OCI-LY3 (cell line): ENCODE measurements at regions not wholly inside any gene's neighbourhood (a gene's known extent, or its start where the extent isn't known, plus 50 kb on each side); places are given as distances from the start of the nearest gene placed in this dataset.

Experiments
- H2AFZ ChIP-seq: fragments of 200-600, 300-600 bp; shearing (Covaris generic); 2 replicates; pipeline ENCODE4 v1.6.0; 2014; ENCODE audit warnings: antibody characterized with exemption, low read depth, low read length
- H3K27ac ChIP-seq: fragments of 200-600, 300-600 bp; sonication (generic); 2 replicates; pipeline ENCODE4 v1.5.1; 2014; ENCODE audit warnings: mild to moderate bottlenecking, low read length, moderate library complexity, mixed read lengths
- H3K27me3 ChIP-seq: fragments of 200-600, 300-600 bp; sonication (generic); 2 replicates; pipeline ENCODE4 v1.6.1; 2014; ENCODE audit warnings: low read depth, low read length, mixed read lengths
- H3K36me3 ChIP-seq: fragments of 200-600, 300-600 bp; sonication (generic); replicated peaks from 2 replicates; pipeline ENCODE3; 2014; ENCODE audit warnings: low read depth, low read length, mixed read lengths
- H3K4me1 ChIP-seq: fragments of 300-600, 200-600 bp; sonication (generic); 2 replicates; pipeline ENCODE4 v1.6.1; 2014; ENCODE audit warnings: low read length, mixed read lengths
- H3K4me2 ChIP-seq: fragments of 200-600, 300-600 bp; sonication (generic); 2 replicates; pipeline ENCODE4 v1.6.1; 2014; ENCODE audit warnings: low read length, mixed read lengths
- H3K4me3 ChIP-seq: fragments of 300-600, 200-600 bp; sonication (generic); 2 replicates; pipeline ENCODE4 v1.5.1; 2014; ENCODE audit warnings: antibody characterized with exemption, mild to moderate bottlenecking, low read length, moderate library complexity
- H3K79me2 ChIP-seq: fragments of 300-600, 200-600 bp; shearing (Covaris generic); 2 replicates; pipeline ENCODE4 v1.6.1; 2014; ENCODE audit warnings: mild to moderate bottlenecking, low read length, mixed read lengths
- H3K9ac ChIP-seq: fragments of 300-600, 200-600 bp; shearing (Covaris generic); 2 replicates; pipeline ENCODE4 v1.6.0; 2014; ENCODE audit warnings: mild to moderate bottlenecking, low read length, moderate library complexity
- H3K9me3 ChIP-seq: fragments of 200-600, 300-600 bp; shearing (Covaris generic); 2 replicates; pipeline ENCODE4 v1.6.1; 2014; ENCODE audit warnings: low read length, mixed read lengths; ENCODE audit not compliant: insufficient read depth
- H4K20me1 ChIP-seq: fragments of 200-600, 300-600 bp; sonication (generic); 2 replicates; pipeline ENCODE4 v1.6.1; 2016; ENCODE audit warnings: low read length, mixed read lengths; ENCODE audit not compliant: insufficient read depth
- EZH2phosphoT487 ChIP-seq: fragments of 200-600 bp; shearing (Covaris generic); IDR thresholded peaks from 2 replicates; pipeline ENCODE4 v1.6.1; 2018; ENCODE audit warnings: antibody characterized with exemption, mixed run types, low read depth
- TF ChIP-seq, protein P1 (sequence below): fragments of 200-600, 300-600 bp; sonication (generic); IDR thresholded peaks from 2 replicates; pipeline ENCODE4 v1.5.1; 2014; ENCODE audit warnings: antibody characterized with exemption, low read length, low read depth

DNA sequence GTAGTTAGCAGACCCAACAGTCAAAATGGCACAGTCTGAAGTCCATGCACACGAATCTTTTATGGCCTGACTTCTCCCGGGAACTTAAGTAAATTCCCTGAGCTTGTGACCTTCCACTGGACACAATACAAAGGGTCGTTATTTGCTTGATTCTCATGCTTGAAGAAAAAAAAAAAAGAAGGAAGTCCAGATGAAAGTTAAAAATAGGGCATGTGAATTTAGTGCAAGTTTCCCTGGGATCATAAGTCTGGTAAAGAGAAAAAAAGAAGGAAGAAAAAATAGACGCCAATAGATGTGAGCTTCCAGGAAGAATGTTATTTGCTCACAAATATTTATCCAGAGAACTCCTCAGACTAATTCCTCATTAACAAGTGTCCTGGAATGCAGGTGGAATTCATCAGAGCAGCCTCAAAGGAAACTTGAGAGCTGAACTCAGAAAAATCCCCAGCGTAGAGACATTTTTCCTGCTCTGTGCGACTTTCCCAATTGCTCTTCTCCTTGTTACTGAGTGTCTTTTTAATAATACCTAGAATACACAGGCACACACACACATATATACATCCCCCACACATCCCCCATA, 616.3 kb downstream of the EBF1 start:
- Histone ChIP-seq H4K20me1 (no peaks in the 10 kb centered on the region), H3K27me3 (no peaks in the 10 kb centered on the region), H3K4me1 (no peaks in the 10 kb centered on the region), H3K4me3 (no peak overlapping the region), H3K36me3 (no peaks in the 10 kb centered on the region), H3K27ac (no peak overlapping the region), H3K9ac (no peak overlapping the region), H3K79me2 (no peaks in the 10 kb centered on the region), H3K4me2 (no peak overlapping the region), H3K9me3 (no peaks in the 10 kb centered on the region), H2AFZ (no peak overlapping the region)
- TF ChIP-seq, protein P1, sequence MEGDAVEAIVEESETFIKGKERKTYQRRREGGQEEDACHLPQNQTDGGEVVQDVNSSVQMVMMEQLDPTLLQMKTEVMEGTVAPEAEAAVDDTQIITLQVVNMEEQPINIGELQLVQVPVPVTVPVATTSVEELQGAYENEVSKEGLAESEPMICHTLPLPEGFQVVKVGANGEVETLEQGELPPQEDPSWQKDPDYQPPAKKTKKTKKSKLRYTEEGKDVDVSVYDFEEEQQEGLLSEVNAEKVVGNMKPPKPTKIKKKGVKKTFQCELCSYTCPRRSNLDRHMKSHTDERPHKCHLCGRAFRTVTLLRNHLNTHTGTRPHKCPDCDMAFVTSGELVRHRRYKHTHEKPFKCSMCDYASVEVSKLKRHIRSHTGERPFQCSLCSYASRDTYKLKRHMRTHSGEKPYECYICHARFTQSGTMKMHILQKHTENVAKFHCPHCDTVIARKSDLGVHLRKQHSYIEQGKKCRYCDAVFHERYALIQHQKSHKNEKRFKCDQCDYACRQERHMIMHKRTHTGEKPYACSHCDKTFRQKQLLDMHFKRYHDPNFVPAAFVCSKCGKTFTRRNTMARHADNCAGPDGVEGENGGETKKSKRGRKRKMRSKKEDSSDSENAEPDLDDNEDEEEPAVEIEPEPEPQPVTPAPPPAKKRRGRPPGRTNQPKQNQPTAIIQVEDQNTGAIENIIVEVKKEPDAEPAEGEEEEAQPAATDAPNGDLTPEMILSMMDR, result no peak
- TF ChIP-seq EZH2phosphoT487, result no peak

DNA sequence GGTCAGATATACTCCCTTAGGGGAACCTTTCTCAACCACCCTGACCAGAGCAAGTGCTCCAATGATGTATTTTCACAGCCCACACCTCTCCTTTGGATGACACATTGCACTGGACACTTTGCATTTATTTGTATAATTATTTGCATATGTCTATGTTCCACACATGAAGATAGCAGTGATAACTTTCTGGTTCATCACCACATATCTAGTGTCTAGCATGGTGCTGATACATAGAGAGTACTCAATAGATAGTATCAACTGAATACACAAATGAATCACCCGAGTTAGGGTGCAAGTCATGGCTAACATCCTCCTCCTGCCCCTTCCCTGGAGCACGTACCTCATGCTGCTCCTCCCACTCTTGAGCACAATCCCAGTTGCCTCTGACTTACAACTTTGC, 617.6 kb downstream of the EBF1 start:
- H3K27ac ChIP-seq, result no peak overlapping the region
- no peaks in the 10 kb centered on the region for H3K27me3 ChIP-seq
- H3K79me2 ChIP-seq, result no peaks in the 10 kb centered on the region
- H3K4me3 ChIP-seq, result no peak overlapping the region
- no peak overlapping the region for H2AFZ ChIP-seq
- H3K9ac ChIP-seq, result no peak overlapping the region
- H3K4me1 ChIP-seq, result no peaks in the 10 kb centered on the region
- no peak for TF ChIP-seq EZH2phosphoT487
- TF ChIP-seq, protein P1, result no peak
- H4K20me1 ChIP-seq, result no peaks in the 10 kb centered on the region
- no peaks in the 10 kb centered on the region for H3K9me3 ChIP-seq
- no peaks in the 10 kb centered on the region for H3K36me3 ChIP-seq
- no peak overlapping the region for H3K4me2 ChIP-seq

DNA sequence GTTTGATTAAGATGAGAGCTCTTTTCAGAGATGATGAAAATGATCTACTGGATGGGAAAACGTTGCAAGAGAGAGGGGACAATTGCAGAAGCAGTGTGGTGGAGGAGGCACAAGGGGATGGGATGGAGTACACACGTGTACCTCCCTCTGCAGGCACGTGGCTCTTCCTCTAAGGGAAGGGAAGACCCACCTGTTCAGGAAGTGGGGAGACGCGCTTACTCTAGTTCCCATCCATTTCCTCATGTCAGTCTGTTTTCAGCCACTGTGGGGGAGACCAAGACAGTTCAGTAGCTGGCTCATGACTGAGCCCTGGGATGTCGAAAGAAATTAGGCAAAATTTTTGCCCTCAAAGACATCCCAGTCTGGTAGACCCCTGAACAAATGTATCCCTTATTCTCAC, 619.2 kb upstream of the CLINT1 start:
- no peak overlapping the region for H3K27ac ChIP-seq
- H4K20me1 ChIP-seq, result no peaks in the 10 kb centered on the region
- no peak overlapping the region for H3K4me2 ChIP-seq
- no peaks in the 10 kb centered on the region for H3K79me2 ChIP-seq
- no peak overlapping the region for H2AFZ ChIP-seq
- TF ChIP-seq EZH2phosphoT487, result no peak
- TF ChIP-seq, protein P1, result no peak
- H3K27me3 ChIP-seq, result no peaks in the 10 kb centered on the region
- H3K9me3 ChIP-seq, result no peaks in the 10 kb centered on the region
- no peak overlapping the region for H3K9ac ChIP-seq
- no peak overlapping the region for H3K4me3 ChIP-seq
- no peaks in the 10 kb centered on the region for H3K36me3 ChIP-seq
- no peaks in the 10 kb centered on the region for H3K4me1 ChIP-seq

DNA sequence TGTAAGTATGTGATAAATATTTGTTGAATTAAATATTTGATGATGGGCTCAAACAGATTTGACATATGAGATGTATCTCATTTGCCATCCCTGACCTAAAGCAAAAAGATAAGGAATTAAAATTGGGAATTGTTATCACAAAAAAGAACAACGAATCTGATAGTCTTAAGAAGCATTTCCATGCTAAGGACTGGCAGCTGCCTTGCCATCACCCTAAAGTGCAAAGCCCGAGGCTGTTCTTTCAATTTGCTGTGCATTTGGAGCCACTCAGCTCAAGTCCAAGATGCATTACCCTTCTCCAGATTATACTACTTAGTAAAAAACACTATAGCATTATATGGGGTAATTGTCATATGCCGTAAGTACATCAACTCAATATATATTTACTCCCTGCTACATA, 618.3 kb upstream of the CLINT1 start:
- Histone ChIP-seq H3K36me3 (no peaks in the 10 kb centered on the region), H4K20me1 (no peaks in the 10 kb centered on the region), H3K27me3 (no peaks in the 10 kb centered on the region), H3K9me3 (no peaks in the 10 kb centered on the region), H3K79me2 (no peaks in the 10 kb centered on the region), H2AFZ (no peak overlapping the region), H3K4me2 (no peak overlapping the region), H3K4me3 (no peak overlapping the region), H3K9ac (no peak overlapping the region), H3K27ac (no peak overlapping the region), H3K4me1 (no peaks in the 10 kb centered on the region)
- no peak for TF ChIP-seq EZH2phosphoT487
- TF ChIP-seq, protein P1, result no peak
